H1 (cell line): ENCODE measurements at regions not wholly inside any gene's neighbourhood (a gene's known extent, or its start where the extent isn't known, plus 50 kb on each side); places are given as distances from the start of the nearest gene placed in this dataset.

Experiments used
- ATF2 ChIP-seq: IDR thresholded peaks from 2 replicates; pipeline ENCODE4 v1.6.1; 2012; ENCODE audit warnings: low read length, inconsistent platforms
- RAD21 ChIP-seq, 2 experiments: IDR thresholded peaks in 1 of 2; conservative IDR thresholded peaks in 1 of 2; 2 replicates each; pipeline ENCODE4 v1.6.1; 2011; ENCODE audit warnings: low read depth in 2 of 2, low read length in 2 of 2, improper control_type of control experiment in 1 of 2, inconsistent platforms in 1 of 2, mild to moderate bottlenecking in 1 of 2, moderate library complexity in 1 of 2

DNA sequence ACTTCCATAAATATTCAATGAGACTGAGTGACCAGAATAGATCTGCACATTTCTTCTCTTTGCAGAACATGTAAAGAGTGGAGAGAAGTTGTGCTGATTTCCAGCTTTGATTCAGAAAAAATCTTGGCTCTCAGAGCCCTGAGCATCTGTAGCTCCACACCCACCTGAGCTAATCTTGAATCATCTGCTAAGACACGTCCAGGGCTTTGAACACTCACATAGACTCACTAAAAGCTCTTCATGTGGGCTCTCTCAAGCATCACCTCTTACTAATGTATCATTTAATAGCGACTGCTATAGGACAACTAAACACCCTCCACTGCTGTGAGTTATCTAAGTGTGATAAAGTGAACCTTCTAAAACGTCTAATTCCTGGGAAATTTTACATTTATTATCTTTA lies 147.7 kb upstream of the GRIA3 start (continued):
- no peak for TF ChIP-seq ATF2
- no peak for TF ChIP-seq RAD21 (IDR thresholded peaks at IDR 0.05 in 1 of 2, conservative IDR thresholded peaks at IDR 0.05 in 1 of 2; ENCODE audit: low read depth in 2 of 2, low read length in 2 of 2)
